WTC11 (cell line): ENCODE measurements at regions not wholly inside any gene's neighbourhood (a gene's known extent, or its start where the extent isn't known, plus 50 kb on each side); places are given as distances from the start of the nearest gene placed in this dataset.

Experiments used
- ATF6 ChIP-seq: sonication (generic); formaldehyde crosslinking; IDR thresholded peaks from 2 replicates; pipeline ENCODE4 v1.8.1; 2023; ENCODE audit warnings: mild to moderate bottlenecking, missing genetic modification reagents
- CTCF ChIP-seq: fragments of 200-600 bp; IDR thresholded peaks from 2 replicates; pipeline ENCODE4 v1.8.0; 2022; ENCODE audit warnings: antibody characterized with exemption
- ZBTB43 ChIP-seq: sonication (generic); formaldehyde crosslinking; IDR thresholded peaks from 2 replicates; pipeline ENCODE4 v1.8.1; 2023; ENCODE audit warnings: mild to moderate bottlenecking, missing genetic modification reagents

- no peak for TF ChIP-seq CTCF
- no peak for TF ChIP-seq ATF6 (CRISPR knock-in tag)
- no peak for TF ChIP-seq ZBTB43
These were observed 175.5 kb upstream of the NCAM2 start for GRCh38 chr21:20822666-20823065.
